IMR-90 (cell line): ENCODE measurements at regions not wholly inside any gene's neighbourhood (a gene's known extent, or its start where the extent isn't known, plus 50 kb on each side); places are given as distances from the start of the nearest gene placed in this dataset.

ENCODE experiments used
- ATAC-seq: fragments of 200-7000 bp; cut with Tn5 transposase; 2 replicates; pipeline ENCODE4 v1.9.1; 2020; ENCODE audit warnings: low read depth, mild to moderate bottlenecking, moderate library complexity
- BruUV-seq: library from RNA; stranded (reverse); fragments of 400-500 nt; replicated peaks from 2 replicates; lab custom pipeline; 2021; lab: Mats Ljungman, UMichigan
- CTCF ChIA-PET: fragments of 300-600 bp; formaldehyde crosslinking; extraction: SDS; loops from one replicate; lab custom pipeline; 2021; ENCODE audit warnings: antibody characterized with exemption; lab: Yijun Ruan, JAX
- POLR2A ChIA-PET: fragments of 300-600 bp; sonication (Branson Sonifier 250); formaldehyde crosslinking; loops from one replicate; lab custom pipeline; 2022; ENCODE audit warnings: antibody characterized with exemption; ENCODE audit not compliant: unreplicated experiment; lab: Charles Lee
- DNase-seq: peaks from one replicate; pipeline ENCODE4 v3.0.0; 2013
- H2AFZ ChIP-seq: replicated peaks from 2 replicates; pipeline ENCODE3; 2013; ENCODE audit warnings: low read length, mild to moderate bottlenecking; ENCODE audit not compliant: poor library complexity
- H2AK5ac ChIP-seq: 2 replicates; pipeline ENCODE4 v1.6.1; 2013; ENCODE audit warnings: low read depth, low read length, inconsistent platforms
- H2AK9ac ChIP-seq: replicated peaks from 2 replicates; pipeline ENCODE3; 2013; ENCODE audit warnings: mild to moderate bottlenecking, low read depth, low read length, moderate library complexity; ENCODE audit not compliant: poor library complexity
- H2BK120ac ChIP-seq: 2 replicates; pipeline ENCODE4 v1.6.1; 2013; ENCODE audit warnings: low read depth, low read length, inconsistent platforms
- H2BK15ac ChIP-seq: 3 replicates; pipeline ENCODE4 v1.6.1; 2013; ENCODE audit warnings: low read depth, low read length, inconsistent platforms
- H2BK20ac ChIP-seq: 2 replicates; pipeline ENCODE4 v1.6.1; 2013; ENCODE audit warnings: low read depth, mild to moderate bottlenecking, inconsistent platforms, low read length, moderate library complexity
- H2BK5ac ChIP-seq: 2 replicates; pipeline ENCODE4 v1.6.1; 2013; ENCODE audit warnings: mild to moderate bottlenecking, low read depth, low read length, inconsistent platforms; ENCODE audit not compliant: poor library complexity, severe bottlenecking
- H3K14ac ChIP-seq: replicated peaks from 2 replicates; pipeline ENCODE4 v1.6.1; 2013; ENCODE audit warnings: low read depth, low read length, inconsistent platforms
- H3K18ac ChIP-seq: 2 replicates; pipeline ENCODE4 v1.6.1; 2013; ENCODE audit warnings: low read depth, low read length, control low read depth
- H3K23ac ChIP-seq: 2 replicates; pipeline ENCODE4 v1.6.1; 2013; ENCODE audit warnings: low read depth, low read length, inconsistent platforms
- H3K27ac ChIP-seq: 2 replicates; pipeline ENCODE4 v1.5.1; 2013; ENCODE audit warnings: mild to moderate bottlenecking, control low read depth, low read length; ENCODE audit not compliant: insufficient read depth
- H3K27me3 ChIP-seq: 2 replicates; pipeline ENCODE4 v1.6.1; 2013; ENCODE audit warnings: low read length; ENCODE audit not compliant: control insufficient read depth, insufficient read depth
- H3K36me3 ChIP-seq: 2 replicates; pipeline ENCODE4 v1.6.1; 2013; ENCODE audit warnings: low read length, mixed read lengths; ENCODE audit not compliant: control insufficient read depth, insufficient read depth
- H3K4ac ChIP-seq: 2 replicates; pipeline ENCODE4 v1.6.1; 2013; ENCODE audit warnings: low read depth, low read length, inconsistent platforms
- H3K4me1 ChIP-seq: 2 replicates; pipeline ENCODE4 v1.6.1; 2013; ENCODE audit warnings: low read length, mixed read lengths; ENCODE audit not compliant: control insufficient read depth, insufficient read depth
- H3K4me2 ChIP-seq: 2 replicates; pipeline ENCODE4 v1.6.1; 2013; ENCODE audit warnings: low read depth, mild to moderate bottlenecking, control low read depth, low read length, moderate library complexity
- H3K4me3 ChIP-seq: 2 replicates; pipeline ENCODE4 v1.5.1; 2013; ENCODE audit warnings: low read depth, mild to moderate bottlenecking, control low read depth, low read length, moderate library complexity; ENCODE audit not compliant: insufficient read depth
- H3K56ac ChIP-seq: 2 replicates; pipeline ENCODE4 v1.6.1; 2013; ENCODE audit warnings: low read length, inconsistent platforms; ENCODE audit not compliant: insufficient read depth; ENCODE audit errors: extremely low read depth
- H3K79me1 ChIP-seq, 2 experiments: 2 replicates each; pipeline ENCODE4 v1.6.1; 2013; ENCODE audit warnings: low read length in 2 of 2, inconsistent platforms in 1 of 2, low read depth in 1 of 2
- H3K9ac ChIP-seq: 2 replicates; pipeline ENCODE4 v1.6.1; 2013; ENCODE audit warnings: low read depth, low read length, control low read depth
- H3K9me1 ChIP-seq: 2 replicates; pipeline ENCODE4 v1.6.1; 2013; ENCODE audit warnings: low read length, inconsistent platforms; ENCODE audit not compliant: insufficient read depth
- H3K9me3 ChIP-seq: 2 replicates; pipeline ENCODE4 v1.6.1; 2013; ENCODE audit warnings: low read length; ENCODE audit not compliant: control insufficient read depth, insufficient read depth
- H4K20me1 ChIP-seq: 2 replicates; pipeline ENCODE4 v1.6.1; 2013; ENCODE audit warnings: low read length, inconsistent platforms; ENCODE audit not compliant: insufficient read depth
- H4K5ac ChIP-seq: 2 replicates; pipeline ENCODE4 v1.6.1; 2013; ENCODE audit warnings: mild to moderate bottlenecking, low read depth, low read length, control low read depth
- H4K8ac ChIP-seq, 2 experiments: 2 replicates each; pipeline ENCODE4 v1.6.1; 2013; ENCODE audit warnings: low read depth in 2 of 2, low read length in 2 of 2, control low read depth in 1 of 2, inconsistent platforms in 1 of 2
- H4K91ac ChIP-seq: 2 replicates; pipeline ENCODE4 v1.6.1; 2013; ENCODE audit warnings: low read depth, low read length, inconsistent platforms; ENCODE audit not compliant: insufficient read depth
- BHLHE40 ChIP-seq: fragments of 150-350 bp; IDR thresholded peaks from 2 replicates; pipeline ENCODE4 v1.6.1; 2016; ENCODE audit warnings: mild to moderate bottlenecking, low read depth, low read length
- CEBPB ChIP-seq: IDR thresholded peaks from 2 replicates; pipeline ENCODE4 v1.6.1; 2012; ENCODE audit warnings: low read depth, low read length, improper control_type of control experiment
- CHD1 ChIP-seq: IDR thresholded peaks from 2 replicates; pipeline ENCODE4 v1.6.1; 2012; ENCODE audit warnings: low read depth, low read length, improper control_type of control experiment
- CTCF ChIP-seq: conservative IDR thresholded peaks from 2 replicates; pipeline ENCODE4 v1.5.1; 2012; ENCODE audit warnings: mild to moderate bottlenecking, low read depth, low read length, improper control_type of control experiment
- ELK1 ChIP-seq: fragments of 150-350 bp; IDR thresholded peaks from 2 replicates; pipeline ENCODE4 v1.6.1; 2016; ENCODE audit warnings: low read depth, mild to moderate bottlenecking, low read length, moderate library complexity, borderline replicate concordance
- FOS ChIP-seq: fragments of 150-350 bp; IDR thresholded peaks from 2 replicates; pipeline ENCODE4 v1.6.1; 2016; ENCODE audit warnings: low read depth, low read length
- MAFK ChIP-seq: IDR thresholded peaks from 2 replicates; pipeline ENCODE4 v1.6.1; 2012; ENCODE audit warnings: low read depth, low read length, improper control_type of control experiment
- MAZ ChIP-seq: IDR thresholded peaks from 2 replicates; pipeline ENCODE4 v1.6.1; 2012; ENCODE audit warnings: low read depth, mild to moderate bottlenecking, low read length, improper control_type of control experiment, moderate library complexity, borderline replicate concordance
- MXI1 ChIP-seq: IDR thresholded peaks from 2 replicates; pipeline ENCODE4 v1.6.1; 2012; ENCODE audit warnings: low read depth, mild to moderate bottlenecking, low read length, moderate library complexity, borderline replicate concordance
- NFE2L2 ChIP-seq: fragments of 150-350 bp; IDR thresholded peaks from 2 replicates; pipeline ENCODE4 v1.6.1; 2016; ENCODE audit warnings: low read depth, mild to moderate bottlenecking, low read length
- POLR2A ChIP-seq: IDR thresholded peaks from 2 replicates; pipeline ENCODE4 v1.6.1; 2012; ENCODE audit warnings: mild to moderate bottlenecking, low read depth, low read length
- RAD21 ChIP-seq: IDR thresholded peaks from 2 replicates; pipeline ENCODE4 v1.6.1; 2012; ENCODE audit warnings: low read length, improper control_type of control experiment
- RCOR1 ChIP-seq: IDR thresholded peaks from 2 replicates; pipeline ENCODE4 v1.6.1; 2012; ENCODE audit warnings: mild to moderate bottlenecking, low read length, improper control_type of control experiment; ENCODE audit not compliant: insufficient replicate concordance
- RFX5 ChIP-seq: IDR thresholded peaks from 2 replicates; pipeline ENCODE4 v1.8.0; 2012; ENCODE audit warnings: low read depth, mild to moderate bottlenecking, low read length, moderate library complexity
- SMC3 ChIP-seq: fragments of 150-350 bp; IDR thresholded peaks from 2 replicates; pipeline ENCODE4 v1.6.1; 2016; ENCODE audit warnings: low read depth, mild to moderate bottlenecking, antibody characterized with exemption, low read length, moderate library complexity
- USF2 ChIP-seq: fragments of 150-350 bp; IDR thresholded peaks from 2 replicates; pipeline ENCODE4 v1.6.1; 2017; ENCODE audit warnings: mild to moderate bottlenecking, antibody characterized with exemption, low read length, low read depth
- WGBS, 2 experiments: methylation state at CpG; one replicate each; pipeline versions ENCODE4 v1.1.5 to v1.1.7; 2013; ENCODE audit warnings: missing lambda C conversion rate in 2 of 2; ENCODE audit not compliant: insufficient read length in 1 of 2; ENCODE audit errors: extremely low coverage in 2 of 2; 5-methylcytosine and 5-hydroxymethylcytosine counted together
- dilution Hi-C: fragments of 300-500 bp; cut with HindIII; formaldehyde crosslinking; loops from one replicate; pipeline ENCODE4 v1.14.3; 2018; ENCODE audit warnings: low sequenced_read_pairs; ENCODE audit not compliant: unreplicated experiment
- in situ Hi-C: fragments of 300-500 bp; cut with MboI; formaldehyde crosslinking; loops from 3 replicates; pipeline ENCODE4 v1.14.3; 2019; ENCODE audit warnings: low sequenced_read_pairs, inconsistent platforms, mixed read lengths
- intact Hi-C: fragments of 100-400 bp; cut with micrococcal nuclease; formaldehyde crosslinking; loops from 2 replicates; pipeline ENCODE4 v1.10.0; 2022

- H4K91ac ChIP-seq = peak overlapping the region; percentile 85
- intact Hi-C loops = no loop called here
- 0 out of 2 replicates have a peak overlapping the region, but pooled peaks have one; percentile 20 for H3K27ac ChIP-seq
- no peak overlapping the region for H3K9ac ChIP-seq
- H2BK120ac ChIP-seq = peak overlapping the region; percentile 81
- H2AFZ ChIP-seq = peak overlapping the region; percentile 66
- H2AK5ac ChIP-seq = peak overlapping the region; percentile 92
- H3K9me1 ChIP-seq = peaks cover 24% of the 10 kb centered on the region
- H4K20me1 ChIP-seq = no peaks in the 10 kb centered on the region
- no peak overlapping the region for H3K56ac ChIP-seq
- H3K79me1 ChIP-seq = no peaks in the 10 kb centered on the region; a peak in 2 of 4 replicates
- no peaks in the 10 kb centered on the region for H3K27me3 ChIP-seq
- H4K5ac ChIP-seq = peak overlapping the region; percentile 65
- TF ChIP-seq CHD1 (no peak), MXI1 (peak; percentile 51; the same call in 1 of the 2 replicates), RCOR1 (no peak), CTCF (no peak), FOS (peak; percentile 44; the same call in 1 of the 2 replicates), POLR2A (no peak), USF2 (peak; percentile 93), CEBPB (no peak), NFE2L2 (peak; percentile 42; the same call in 1 of the 2 replicates), SMC3 (no peak; the same call in 1 of the 2 replicates), MAZ (no peak), ELK1 (no peak), RAD21 (no peak; the same call in 1 of the 2 replicates), MAFK (no peak), RFX5 (no peak), BHLHE40 (peak; percentile 12; the same call in 1 of the 2 replicates)
- H3K14ac ChIP-seq = peak overlapping the region; percentile 98
- H2BK5ac ChIP-seq = peak overlapping the region; percentile 76
- ChIA-PET POLR2A (no interaction called here), CTCF (interaction anchor here (0.6 kb wide), 1 partner anchor 102 kb away, joined by 6 read pairs; no protein-coding TSS in a partner anchor)
- H2BK20ac ChIP-seq = peak overlapping the region; percentile 91
- peak overlapping the region; percentile 64 for H3K18ac ChIP-seq
- peak overlapping the region; percentile 43 for H3K23ac ChIP-seq
- in situ Hi-C loops = no loop called here
- H2BK15ac ChIP-seq = peak overlapping the region; percentile 97; the same call in 2 of the 3 replicates
- BruUV-seq = no TSS peak
- peak; percentile 62 for ATAC-seq
- peak overlapping the region; percentile 4 for H2AK9ac ChIP-seq
- H3K4ac ChIP-seq = peak overlapping the region; percentile 92
- no CpG with 5 or more reads among the region's 4 CpGs for WGBS, 2 experiments
- dilution Hi-C loops = no loop called here
- peak; percentile 76 for DNase-seq
- H3K4me3 ChIP-seq = no peak overlapping the region
- no peak overlapping the region for H3K4me2 ChIP-seq
- H3K9me3 ChIP-seq = no peaks in the 10 kb centered on the region
- peak overlapping the region; percentile 51 to 84 for H4K8ac ChIP-seq
- H3K4me1 ChIP-seq = peaks cover 14% of the 10 kb centered on the region
- no peaks in the 10 kb centered on the region for H3K36me3 ChIP-seq
These were observed 222.9 kb upstream of the ANKRD55 start for GRCh38 chr5:56456002-56456401.
